Endothelial cell of umbilical vein (primary cell): ENCODE measurements at regions not wholly inside any gene's neighbourhood (a gene's known extent, or its start where the extent isn't known, plus 50 kb on each side); places are given as distances from the start of the nearest gene placed in this dataset.

Source experiments
- BruUV-seq: library from RNA; stranded (reverse); fragments of 400-500 nt; replicated peaks from 2 replicates; lab custom pipeline; 2021; lab: Mats Ljungman, UMichigan
- CTCF ChIA-PET: fragments of 300-600, 350-600 bp; sonication (Branson Sonifier 250); formaldehyde crosslinking; loops from one replicate; lab custom pipeline; 2021; ENCODE audit warnings: antibody characterized with exemption, inconsistent platforms; lab: Charles Lee
- POLR2A ChIA-PET: fragments of 300-600, 350-600 bp; sonication (Branson Sonifier 250); formaldehyde crosslinking; loops from one replicate; lab custom pipeline; 2021; ENCODE audit warnings: antibody characterized with exemption, inconsistent platforms; lab: Charles Lee
- DNase-seq: peaks from one replicate; pipeline ENCODE4 v3.0.0-alpha.2; 2011; ENCODE audit warnings: low read depth, low spot score
- FAIRE-seq: peaks from 2 replicates; lab custom pipeline; 2011; peaks lifted over from hg19 to GRCh38; lab: Jason Lieb, UNC
- H2AFZ ChIP-seq: 2 replicates; pipeline ENCODE4 v1.6.0; 2012; ENCODE audit warnings: low read depth, low read length, control low read depth, inconsistent platforms
- H3K27ac ChIP-seq: 2 replicates; pipeline ENCODE4 v1.5.1; 2011; ENCODE audit warnings: low read depth, mild to moderate bottlenecking, control low read depth, low read length, moderate library complexity; ENCODE audit not compliant: insufficient read depth
- H3K27me3 ChIP-seq, 2 experiments: 2 replicates each; pipeline versions ENCODE4 v1.6.0 to v1.6.1; 2011; ENCODE audit warnings: low read length in 2 of 2, mixed read lengths in 1 of 2; ENCODE audit not compliant: control insufficient read depth in 2 of 2, insufficient read depth in 2 of 2
- H3K36me3 ChIP-seq, 2 experiments: 2 replicates in 1 of 2; 3 replicates in 1 of 2; pipeline ENCODE4 v1.5.1; 2011; ENCODE audit warnings: low read length in 2 of 2, mild to moderate bottlenecking in 1 of 2, moderate library complexity in 1 of 2; ENCODE audit not compliant: control insufficient read depth in 2 of 2, insufficient read depth in 2 of 2; ENCODE audit errors: extremely low read depth in 1 of 2
- H3K4me1 ChIP-seq: 3 replicates; pipeline ENCODE4 v1.5.1; 2011; ENCODE audit warnings: mild to moderate bottlenecking, low read length; ENCODE audit not compliant: control insufficient read depth, insufficient read depth; ENCODE audit errors: extremely low read depth
- H3K4me2 ChIP-seq: 2 replicates; pipeline ENCODE4 v1.6.1; 2011; ENCODE audit warnings: low read length, control low read depth, mixed read lengths; ENCODE audit not compliant: insufficient read depth
- H3K4me3 ChIP-seq, 3 experiments: fragments of 200-600 bp in 1 of 3; sonication (generic), shearing (Covaris generic) in 1 of 3; replicated peaks in 1 of 3; 2 replicates each; pipeline ENCODE4 v1.5.1; 2011 to 2016; ENCODE audit warnings: control low read depth in 3 of 3, low read length in 3 of 3, mild to moderate bottlenecking in 2 of 3, inconsistent platforms in 1 of 3, low read depth in 1 of 3, moderate library complexity in 1 of 3; ENCODE audit not compliant: insufficient read depth in 1 of 3
- H3K79me2 ChIP-seq: 2 replicates; pipeline ENCODE4 v1.6.0; 2012; ENCODE audit warnings: low read length, inconsistent platforms; ENCODE audit not compliant: control insufficient read depth, insufficient read depth
- H3K9ac ChIP-seq: replicated peaks from 2 replicates; pipeline ENCODE3; 2011; ENCODE audit warnings: low read length, control low read depth; ENCODE audit not compliant: insufficient read depth; ENCODE audit errors: extremely low read depth
- H3K9me1 ChIP-seq: replicated peaks from 3 replicates; pipeline ENCODE4 v1.6.0; 2011; ENCODE audit warnings: mild to moderate bottlenecking, low read length; ENCODE audit not compliant: control insufficient read depth, insufficient read depth; ENCODE audit errors: extremely low read depth
- H3K9me3 ChIP-seq: replicated peaks from 2 replicates; pipeline ENCODE4 v1.5.1; 2012; ENCODE audit warnings: low read length, inconsistent platforms; ENCODE audit not compliant: control insufficient read depth, insufficient read depth
- H4K20me1 ChIP-seq: replicated peaks from 2 replicates; pipeline ENCODE3; 2011; ENCODE audit warnings: mild to moderate bottlenecking, low read length; ENCODE audit not compliant: control insufficient read depth, insufficient read depth; ENCODE audit errors: extremely low read depth
- EZH2 ChIP-seq: IDR thresholded peaks from 2 replicates; pipeline ENCODE4 v1.6.1; 2012; ENCODE audit warnings: borderline replicate concordance, low read depth, mild to moderate bottlenecking, moderate library complexity, low read length, inconsistent platforms; ENCODE audit not compliant: severe bottlenecking
- FOS ChIP-seq: IDR thresholded peaks from 2 replicates; pipeline ENCODE4 v1.6.1; 2011; ENCODE audit warnings: mild to moderate bottlenecking, low read length, moderate library complexity, borderline replicate concordance; ENCODE audit not compliant: insufficient read depth
- GATA2 ChIP-seq: IDR thresholded peaks from 2 replicates; pipeline ENCODE4 v1.7.0; 2011; ENCODE audit warnings: low read depth, mild to moderate bottlenecking, moderate library complexity, mixed read lengths, low read length; ENCODE audit not compliant: insufficient read length, insufficient read depth
- MYC ChIP-seq: IDR thresholded peaks from one replicate; pipeline ENCODE4 v1.6.1; 2011; ENCODE audit warnings: mild to moderate bottlenecking, low read depth, low read length
- POLR2A ChIP-seq: IDR thresholded peaks from 2 replicates; pipeline ENCODE4 v1.6.1; 2012; ENCODE audit warnings: low read depth, mild to moderate bottlenecking, control low read depth, low read length
- POLR2AphosphoS5 ChIP-seq: IDR thresholded peaks from 2 replicates; pipeline ENCODE4 v1.6.1; 2012; ENCODE audit warnings: low read depth, mild to moderate bottlenecking, control low read depth, low read length, moderate library complexity; ENCODE audit not compliant: insufficient read depth
- dilution Hi-C: fragments of 300-500 bp; cut with MboI; formaldehyde crosslinking; loops from one replicate; pipeline ENCODE4 v1.15.0; 2019; ENCODE audit warnings: low sequenced_read_pairs; ENCODE audit not compliant: extremely low pct_ligation_motif_present
- intact Hi-C: fragments of 100-400 bp; cut with micrococcal nuclease; formaldehyde crosslinking; loops from one replicate; pipeline ENCODE4 v1.10.0; 2022
- TF ChIP-seq, protein P1 (sequence below): IDR thresholded peaks from 2 replicates; pipeline ENCODE4 v1.6.1; 2011; ENCODE audit not compliant: insufficient read depth, insufficient read length
- TF ChIP-seq, protein P2 (sequence below), 2 donors: IDR thresholded peaks; 1 replicate in 1 of 2; 2 replicates in 1 of 2; pipeline ENCODE4 v1.5.1; 2011; ENCODE audit warnings: low read length in 2 of 2, mild to moderate bottlenecking in 2 of 2, moderate library complexity in 2 of 2, control low read depth in 1 of 2, inconsistent platforms in 1 of 2, low read depth in 1 of 2; ENCODE audit not compliant: insufficient read depth in 1 of 2; ENCODE audit errors: extremely low read depth in 1 of 2

DNA sequence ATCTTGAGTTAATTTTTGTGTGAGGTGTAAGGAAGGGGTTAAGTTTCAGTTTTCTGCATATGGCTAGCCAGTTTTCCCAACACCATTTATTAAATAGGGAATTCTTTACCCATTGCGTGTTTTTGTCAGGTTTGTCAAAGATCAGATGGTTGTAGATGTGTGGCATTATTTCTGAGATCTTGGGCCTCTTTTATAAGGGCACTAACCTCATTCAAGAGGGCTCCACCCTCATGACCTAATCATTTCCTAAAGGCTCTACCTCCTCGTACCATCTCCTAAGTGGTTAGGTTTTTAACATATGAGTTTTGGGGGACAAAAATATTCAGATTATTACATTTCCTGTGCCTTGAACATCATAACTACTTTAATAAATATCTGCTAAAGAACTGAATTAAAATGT is 510.9 kb downstream of the UTRN start:
- Histone ChIP-seq H3K9me1 (no peaks in the 10 kb centered on the region), H4K20me1 (no peaks in the 10 kb centered on the region), H3K27me3 (no peaks in the 10 kb centered on the region), H3K4me3 (no peak overlapping the region), H3K27ac (no peak overlapping the region), H3K9me3 (no peaks in the 10 kb centered on the region), H3K4me2 (no peak overlapping the region), H3K36me3 (peaks cover 5 to 12% of the 10 kb centered on the region in 2 experiments), H3K9ac (no peak overlapping the region), H2AFZ (no peak overlapping the region), H3K79me2 (no peaks in the 10 kb centered on the region), H3K4me1 (peaks cover 11% of the 10 kb centered on the region)
- FAIRE-seq (no peak), DNase-seq (no peak)
- ChIA-PET POLR2A (no interaction called here), CTCF (no interaction called here)
- intact Hi-C loops = no loop called here
- no peak for TF ChIP-seq POLR2A
- TF ChIP-seq EZH2 = no peak
- TF ChIP-seq FOS = no peak
- TF ChIP-seq POLR2AphosphoS5 = no peak
- TF ChIP-seq GATA2 = no peak
- TF ChIP-seq, protein P1, sequence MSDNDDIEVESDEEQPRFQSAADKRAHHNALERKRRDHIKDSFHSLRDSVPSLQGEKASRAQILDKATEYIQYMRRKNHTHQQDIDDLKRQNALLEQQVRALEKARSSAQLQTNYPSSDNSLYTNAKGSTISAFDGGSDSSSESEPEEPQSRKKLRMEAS = no peak
- TF ChIP-seq, protein P2, sequence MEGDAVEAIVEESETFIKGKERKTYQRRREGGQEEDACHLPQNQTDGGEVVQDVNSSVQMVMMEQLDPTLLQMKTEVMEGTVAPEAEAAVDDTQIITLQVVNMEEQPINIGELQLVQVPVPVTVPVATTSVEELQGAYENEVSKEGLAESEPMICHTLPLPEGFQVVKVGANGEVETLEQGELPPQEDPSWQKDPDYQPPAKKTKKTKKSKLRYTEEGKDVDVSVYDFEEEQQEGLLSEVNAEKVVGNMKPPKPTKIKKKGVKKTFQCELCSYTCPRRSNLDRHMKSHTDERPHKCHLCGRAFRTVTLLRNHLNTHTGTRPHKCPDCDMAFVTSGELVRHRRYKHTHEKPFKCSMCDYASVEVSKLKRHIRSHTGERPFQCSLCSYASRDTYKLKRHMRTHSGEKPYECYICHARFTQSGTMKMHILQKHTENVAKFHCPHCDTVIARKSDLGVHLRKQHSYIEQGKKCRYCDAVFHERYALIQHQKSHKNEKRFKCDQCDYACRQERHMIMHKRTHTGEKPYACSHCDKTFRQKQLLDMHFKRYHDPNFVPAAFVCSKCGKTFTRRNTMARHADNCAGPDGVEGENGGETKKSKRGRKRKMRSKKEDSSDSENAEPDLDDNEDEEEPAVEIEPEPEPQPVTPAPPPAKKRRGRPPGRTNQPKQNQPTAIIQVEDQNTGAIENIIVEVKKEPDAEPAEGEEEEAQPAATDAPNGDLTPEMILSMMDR (IDR thresholded peaks at IDR 0.05; ENCODE audit: extremely low read depth in 1 of 2, insufficient read depth in 1 of 2, low read depth in 1 of 2, low read length in 2 of 2) = no peak
- TF ChIP-seq MYC = no peak
- dilution Hi-C loops = no loop called here
- BruUV-seq = no TSS peak
